ENCODE measurements at regions not wholly inside any gene's neighbourhood (a gene's known extent, or its start where the extent isn't known, plus 50 kb on each side); places are given as distances from the start of the nearest gene placed in this dataset.

GRCh38 chr1:213333121-213333520, 282.1 kb downstream of the RPS6KC1 start:
- intact Hi-C loops (cut with micrococcal nuclease): no loop called here
- DNase-seq (no peak), ATAC-seq (ENCODE audit: low read depth) (no peak)
- H4K20me1 ChIP-seq (ENCODE audit: control insufficient read depth, insufficient read depth, low read length, poor library complexity, severe bottlenecking): no peaks in the 10 kb centered on the region
- no peaks in the 10 kb centered on the region for H3K4me1 Mint-ChIP-seq
- H3K27me3 Mint-ChIP-seq: peaks cover 6% of the 10 kb centered on the region
- H3K36me3 ChIP-seq (replicated peaks in 1 of 2; ENCODE audit: control extremely low read depth in 1 of 2, control insufficient read depth in 1 of 2, extremely low read depth in 1 of 2, insufficient read depth in 2 of 2, low read length in 1 of 2): no peaks in the 10 kb centered on the region
- no peak overlapping the region for H3K27ac Mint-ChIP-seq
- ChIA-PET POLR2A (no interaction called here), CTCF (no interaction called here)
- H3K4me3 Mint-ChIP-seq: no peak overlapping the region
- no peak overlapping the region for H3K9ac ChIP-seq (ENCODE audit: low read length)
- H3K9me3 Mint-ChIP-seq (ENCODE audit: insufficient read depth): no peaks in the 10 kb centered on the region
- WGBS (ENCODE audit: insufficient coverage): 75% methylated on average over 1 of the region's 5 CpGs
- no peaks in the 10 kb centered on the region for H3K9me3 ChIP-seq (ENCODE audit: control extremely low read depth in 1 of 3, control insufficient read depth in 2 of 3, insufficient read depth in 1 of 3, low read length in 2 of 3)
- no peaks in the 10 kb centered on the region for H3K27me3 ChIP-seq (replicated peaks in 1 of 4; ENCODE audit: control extremely low read depth in 1 of 4, control insufficient read depth in 3 of 4, insufficient read depth in 4 of 4, low read length in 3 of 4)
- H3K4me3 ChIP-seq (ENCODE audit: control extremely low read depth in 1 of 5, extremely low read depth in 1 of 5, insufficient read depth in 1 of 5, low read depth in 2 of 5, low read length in 4 of 5): no peak overlapping the region
- H2AFZ ChIP-seq (ENCODE audit: insufficient read depth, low read depth, low read length, poor library complexity, severe bottlenecking): no peak overlapping the region
- no peak overlapping the region for H3K27ac ChIP-seq (ENCODE audit: low read length in 2 of 2)
- no peaks in the 10 kb centered on the region for H3K79me2 ChIP-seq (ENCODE audit: control insufficient read depth, insufficient read depth, low read length)
- H3K4me2 ChIP-seq (replicated peaks; ENCODE audit: low read depth, low read length, poor library complexity, severe bottlenecking): no peak overlapping the region
- no peaks in the 10 kb centered on the region for H3K4me1 ChIP-seq (ENCODE audit: control insufficient read depth in 2 of 2, insufficient read depth in 2 of 2, low read length in 2 of 2)
- TF ChIP-seq EZH2 (IDR thresholded peaks at IDR 0.05; ENCODE audit: borderline replicate concordance, insufficient read depth, low read depth, low read length, poor library complexity, severe bottlenecking) (no peak), CTCF (IDR thresholded peaks at IDR 0.05) (no peak)

- Mint-ChIP-seq H3K4me1 (no peaks in the 10 kb centered on the region), H3K4me3 (no peak overlapping the region), H3K27me3 (peaks cover 15% of the 10 kb centered on the region), H3K27ac (no peak overlapping the region), H3K9me3 (ENCODE audit: insufficient read depth) (no peaks in the 10 kb centered on the region)
- no peaks in the 10 kb centered on the region for H3K4me1 ChIP-seq (ENCODE audit: control insufficient read depth in 2 of 2, insufficient read depth in 2 of 2, low read length in 2 of 2)
- CTCF ChIA-PET: no interaction called here
- H3K27ac ChIP-seq (ENCODE audit: low read length in 2 of 2): no peak overlapping the region
- H3K4me2 ChIP-seq (replicated peaks; ENCODE audit: low read depth, low read length, poor library complexity, severe bottlenecking): no peak overlapping the region
- ATAC-seq (ENCODE audit: low read depth) (no peak), DNase-seq (no peak)
- no peak overlapping the region for H3K9ac ChIP-seq (ENCODE audit: low read length)
- WGBS (ENCODE audit: insufficient coverage): 90% methylated on average over 2 of the region's 3 CpGs
- no peak overlapping the region for H2AFZ ChIP-seq (ENCODE audit: insufficient read depth, low read depth, low read length, poor library complexity, severe bottlenecking)
- POLR2A ChIA-PET: no interaction called here
- no peak overlapping the region for H3K4me3 ChIP-seq (ENCODE audit: control extremely low read depth in 1 of 5, extremely low read depth in 1 of 5, insufficient read depth in 1 of 5, low read depth in 2 of 5, low read length in 4 of 5)
- no peaks in the 10 kb centered on the region for H4K20me1 ChIP-seq (ENCODE audit: control insufficient read depth, insufficient read depth, low read length, poor library complexity, severe bottlenecking)
- no peaks in the 10 kb centered on the region for H3K27me3 ChIP-seq (replicated peaks in 1 of 4; ENCODE audit: control extremely low read depth in 1 of 4, control insufficient read depth in 3 of 4, insufficient read depth in 4 of 4, low read length in 3 of 4)
- no peaks in the 10 kb centered on the region for H3K79me2 ChIP-seq (ENCODE audit: control insufficient read depth, insufficient read depth, low read length)
- TF ChIP-seq CTCF (IDR thresholded peaks at IDR 0.05): no peak
- no peak for TF ChIP-seq EZH2 (IDR thresholded peaks at IDR 0.05; ENCODE audit: borderline replicate concordance, insufficient read depth, low read depth, low read length, poor library complexity, severe bottlenecking)
- no peaks in the 10 kb centered on the region for H3K9me3 ChIP-seq (ENCODE audit: control extremely low read depth in 1 of 3, control insufficient read depth in 2 of 3, insufficient read depth in 1 of 3, low read length in 2 of 3)
- intact Hi-C loops (cut with micrococcal nuclease): no loop called here
- no peaks in the 10 kb centered on the region for H3K36me3 ChIP-seq (replicated peaks in 1 of 2; ENCODE audit: control extremely low read depth in 1 of 2, control insufficient read depth in 1 of 2, extremely low read depth in 1 of 2, insufficient read depth in 2 of 2, low read length in 1 of 2)
Measured at GRCh38 chr1:213335084-213335483, 284.0 kb downstream of the RPS6KC1 start.

All from B cell (primary cell).